ENCODE measurements at regions not wholly inside any gene's neighbourhood (a gene's known extent, or its start where the extent isn't known, plus 50 kb on each side); places are given as distances from the start of the nearest gene placed in this dataset.
"Not testable (repeated sequence)": the region's sequence is repeated elsewhere in the genome, so short reads cannot be mapped to it uniquely, and the experiment has no call there.

DNA sequence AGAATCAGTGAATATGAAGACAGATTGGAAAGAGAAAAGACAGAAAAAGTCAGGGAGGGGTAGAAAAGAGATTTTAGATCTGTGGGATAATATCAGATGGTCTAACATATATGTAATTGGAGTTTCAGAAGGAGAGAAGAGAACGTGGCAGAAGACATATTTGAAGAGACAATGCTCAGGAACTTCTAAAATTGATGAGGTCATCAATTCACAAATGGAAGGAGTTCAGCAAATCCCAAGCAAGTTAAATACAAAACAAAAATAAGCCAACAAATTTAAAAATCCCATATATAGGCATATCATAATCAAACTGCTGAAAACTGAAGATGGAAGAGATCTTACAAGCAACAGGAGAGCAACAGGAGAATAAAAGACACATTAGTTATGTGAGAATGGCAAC, 87.3 kb downstream of the SYT15B start:
- H3K4me1 ChIP-seq; H3K36me3 ChIP-seq; DNase-seq; H3K27me3 ChIP-seq; H3K9me3 ChIP-seq; in situ Hi-C loops (cut with MboI; ENCODE audit: low sequenced_read_pairs in 4 of 4); ATAC-seq; H3K27ac ChIP-seq; intact Hi-C loops (cut with DNase I; ENCODE audit: low total_unique reads): not testable (repeated sequence)
- H3K4me3 ChIP-seq = peak overlapping the region in 1 of 4 donors; percentile 25

DNA sequence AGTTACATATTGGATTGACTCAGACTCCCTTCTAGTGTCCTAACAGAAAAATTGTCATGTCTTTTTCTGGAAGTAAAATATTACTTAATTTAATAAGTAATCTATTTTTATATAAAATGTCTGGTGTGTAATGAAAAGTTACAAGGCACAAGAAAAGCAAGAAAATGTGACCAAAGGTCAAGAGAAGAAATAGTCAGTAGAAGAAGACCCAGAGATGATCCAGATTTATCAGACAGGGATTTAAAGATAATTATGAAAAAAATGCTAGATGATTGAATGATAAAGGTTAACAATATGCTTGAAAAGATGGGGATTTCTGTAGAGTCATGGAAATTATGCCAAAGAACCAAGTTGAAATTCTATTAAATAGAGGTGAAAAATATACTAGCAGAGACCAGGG, 87.8 kb downstream of the SYT15B start:
- H3K36me3 ChIP-seq; H3K4me1 ChIP-seq; H3K27me3 ChIP-seq; H3K4me3 ChIP-seq; intact Hi-C loops (cut with DNase I; ENCODE audit: low total_unique reads); in situ Hi-C loops (cut with MboI; ENCODE audit: low sequenced_read_pairs in 4 of 4); DNase-seq; ATAC-seq; H3K9me3 ChIP-seq; H3K27ac ChIP-seq: not testable (repeated sequence)

DNA sequence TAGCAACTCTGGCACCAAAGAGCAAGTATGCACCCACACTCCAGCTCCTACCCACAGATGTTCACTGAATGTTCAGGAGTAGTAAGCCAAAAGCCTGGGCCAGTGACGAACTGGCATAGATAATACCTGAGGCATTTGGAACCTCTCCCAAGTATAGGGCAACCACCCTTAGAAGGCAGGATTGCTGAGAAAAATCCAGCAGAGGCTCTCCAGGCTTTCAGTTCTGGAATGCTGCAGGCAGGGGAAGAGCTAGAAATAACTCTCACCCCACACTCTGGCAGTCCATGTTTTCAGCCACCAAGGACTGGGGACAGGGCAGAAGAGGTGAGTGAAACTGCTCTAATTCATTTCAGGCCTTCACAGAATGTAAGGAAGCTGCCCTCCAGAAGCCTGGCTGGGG, 90.3 kb downstream of the SYT15B start:
- H3K36me3 ChIP-seq; DNase-seq; ATAC-seq; intact Hi-C loops (cut with DNase I; ENCODE audit: low total_unique reads); H3K4me3 ChIP-seq; in situ Hi-C loops (cut with MboI; ENCODE audit: low sequenced_read_pairs in 4 of 4); H3K27me3 ChIP-seq; H3K9me3 ChIP-seq; H3K27ac ChIP-seq; H3K4me1 ChIP-seq: not testable (repeated sequence)

DNA sequence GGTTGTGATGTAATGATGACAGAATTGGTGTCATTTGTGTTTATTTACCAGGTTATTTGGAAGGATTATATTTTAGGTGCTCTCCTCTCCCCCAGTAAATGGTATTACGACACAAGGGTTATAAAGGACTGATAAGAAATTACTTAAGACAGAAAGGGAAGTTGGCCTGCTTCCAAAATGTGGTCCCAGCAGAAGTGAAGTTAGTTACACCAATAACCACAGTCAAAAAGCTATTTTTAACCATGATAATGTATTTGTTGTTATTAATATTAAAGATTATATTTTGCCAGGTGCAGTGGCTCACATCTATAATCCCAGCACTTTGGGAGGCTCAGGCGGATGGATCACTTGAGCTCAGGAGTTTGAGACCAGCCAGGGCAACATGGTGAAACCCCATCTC, 92.5 kb downstream of the SYT15B start:
- in situ Hi-C loops (cut with MboI; ENCODE audit: low sequenced_read_pairs in 4 of 4); H3K4me3 ChIP-seq; H3K27ac ChIP-seq; DNase-seq; intact Hi-C loops (cut with DNase I; ENCODE audit: low total_unique reads); H3K27me3 ChIP-seq; H3K9me3 ChIP-seq; ATAC-seq; H3K4me1 ChIP-seq; H3K36me3 ChIP-seq: not testable (repeated sequence)

- H3K9me3 ChIP-seq; ATAC-seq; H3K4me3 ChIP-seq; DNase-seq; in situ Hi-C loops (cut with MboI; ENCODE audit: low sequenced_read_pairs in 4 of 4); H3K36me3 ChIP-seq; H3K27me3 ChIP-seq; intact Hi-C loops (cut with DNase I; ENCODE audit: low total_unique reads); H3K4me1 ChIP-seq; H3K27ac ChIP-seq: not testable (repeated sequence)
Observed at GRCh38 chr10:47661955-47662577, 101.3 kb downstream of the SYT15B start.

DNA sequence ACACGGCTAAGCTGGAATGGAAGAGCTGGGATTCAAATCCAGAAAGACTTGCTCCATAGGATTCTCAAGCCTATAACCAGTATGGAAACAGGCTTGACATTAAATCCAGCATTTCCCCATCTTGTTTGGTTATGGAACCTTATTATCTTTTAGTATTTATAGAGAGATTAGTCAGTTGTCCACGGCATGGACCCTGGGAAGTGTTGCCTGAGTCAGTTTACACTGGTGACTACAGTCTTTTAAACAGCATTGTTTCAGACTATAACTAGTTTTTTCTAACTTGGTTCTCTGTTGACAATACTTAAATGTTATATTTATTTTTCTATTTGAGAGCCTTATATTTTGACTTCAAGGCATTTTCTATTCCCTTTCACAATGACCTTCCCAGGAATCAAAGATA, 106.7 kb downstream of the SYT15B start:
- H3K9me3 ChIP-seq; in situ Hi-C loops (cut with MboI; ENCODE audit: low sequenced_read_pairs in 4 of 4); H3K4me1 ChIP-seq; H3K27ac ChIP-seq; H3K27me3 ChIP-seq; H3K36me3 ChIP-seq; H3K4me3 ChIP-seq; DNase-seq; intact Hi-C loops (cut with DNase I; ENCODE audit: low total_unique reads); ATAC-seq: not testable (repeated sequence)

DNA sequence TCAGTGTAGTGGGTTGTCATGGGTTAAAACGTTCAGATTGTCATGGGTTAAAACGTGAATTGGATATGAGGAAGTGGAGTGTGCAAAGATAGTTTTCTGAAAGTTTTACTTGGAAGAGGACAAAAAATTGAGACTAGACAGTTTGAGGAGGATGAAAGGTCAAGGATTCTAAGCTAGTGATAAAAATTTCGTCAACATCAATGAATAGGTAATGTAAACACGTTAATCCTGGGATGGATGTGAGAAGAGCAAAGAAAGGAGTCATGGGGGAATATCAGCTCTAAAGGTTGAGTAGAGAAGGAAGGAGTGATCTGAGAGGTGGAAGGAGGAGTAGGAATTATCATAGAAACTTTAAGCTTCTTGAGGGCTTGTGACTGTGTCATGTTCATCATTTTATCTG, 109.2 kb downstream of the SYT15B start:
- ATAC-seq; H3K27me3 ChIP-seq; H3K27ac ChIP-seq; H3K36me3 ChIP-seq; H3K4me1 ChIP-seq; H3K9me3 ChIP-seq; DNase-seq; in situ Hi-C loops (cut with MboI; ENCODE audit: low sequenced_read_pairs in 4 of 4); H3K4me3 ChIP-seq; intact Hi-C loops (cut with DNase I; ENCODE audit: low total_unique reads): not testable (repeated sequence)

GRCh38 chr10:47648594-47648993, 114.8 kb downstream of the SYT15B start:
- H3K4me1 ChIP-seq; ATAC-seq; H3K4me3 ChIP-seq; H3K36me3 ChIP-seq; in situ Hi-C loops (cut with MboI; ENCODE audit: low sequenced_read_pairs in 4 of 4); H3K9me3 ChIP-seq; intact Hi-C loops (cut with DNase I; ENCODE audit: low total_unique reads); DNase-seq; H3K27me3 ChIP-seq; H3K27ac ChIP-seq: not testable (repeated sequence)

DNA sequence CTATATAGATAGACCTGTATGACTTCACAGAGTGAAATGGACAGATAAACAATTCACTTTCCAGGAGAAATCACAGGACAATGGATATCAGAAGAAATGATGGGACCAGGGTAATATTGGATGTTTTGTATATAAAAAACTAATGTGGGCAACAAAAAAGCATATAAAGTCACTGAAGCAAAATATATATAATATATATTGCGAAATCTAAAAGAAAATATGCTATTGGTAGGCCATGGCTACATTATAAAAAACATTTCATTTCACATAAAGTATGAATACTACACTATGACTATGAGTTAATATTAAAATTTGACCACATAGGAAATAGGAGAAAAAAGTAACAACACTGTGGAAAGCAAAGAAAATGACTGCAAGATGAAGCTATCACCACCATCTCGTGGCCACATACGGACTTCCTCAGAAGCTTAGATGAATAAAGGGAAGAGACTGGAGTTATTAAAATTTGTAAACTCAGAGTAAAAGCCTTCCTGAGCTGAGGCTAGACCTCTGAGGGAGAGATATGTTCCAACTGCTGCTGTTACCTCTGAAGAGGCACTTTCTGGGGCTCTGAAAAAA, 115.8 kb downstream of the SYT15B start:
- H3K9me3 ChIP-seq; ATAC-seq; H3K4me3 ChIP-seq; intact Hi-C loops (cut with DNase I; ENCODE audit: low total_unique reads); H3K4me1 ChIP-seq; H3K27ac ChIP-seq; DNase-seq; H3K27me3 ChIP-seq; in situ Hi-C loops (cut with MboI; ENCODE audit: low sequenced_read_pairs in 4 of 4); H3K36me3 ChIP-seq: not testable (repeated sequence)
